Lower leg skin (tissue), 4 donors: ENCODE measurements at regions not wholly inside any gene's neighbourhood (a gene's known extent, or its start where the extent isn't known, plus 50 kb on each side); places are given as distances from the start of the nearest gene placed in this dataset.
"Not testable (repeated sequence)": the region's sequence is repeated elsewhere in the genome, so short reads cannot be mapped to it uniquely, and the experiment has no call there.

Source experiments
- DNase-seq, 2 donors: peaks; one replicate each; pipeline ENCODE4 v3.0.0-alpha.2; 2019; ENCODE audit warnings: low spot score in 2 of 2
- H3K4me3 ChIP-seq: fragments of 200-600 bp; sonication (generic); 2 replicates; pipeline ENCODE4 v1.5.1; 2017; ENCODE audit warnings: mild to moderate bottlenecking, low read depth; ENCODE audit not compliant: poor library complexity, severe bottlenecking
- POLR2A ChIP-seq, 2 donors: fragments of 450-650 bp; IDR thresholded peaks; one replicate each; pipeline ENCODE4 v1.6.1; 2016 to 2017; ENCODE audit warnings: antibody characterized with exemption in 2 of 2, mild to moderate bottlenecking in 1 of 2, moderate library complexity in 1 of 2
- WGBS, 2 donors: methylation state at CpG; one replicate each; pipeline ENCODE4 v1.1.5; 2018; 5-methylcytosine and 5-hydroxymethylcytosine counted together
- intact Hi-C: fragments of 100-400 bp; cut with DNase I; formaldehyde crosslinking; loops from one replicate; pipeline ENCODE4 v1.15.0; 2023; ENCODE audit warnings: low total_unique reads
- TF ChIP-seq, protein P1 (sequence below), 3 donors: fragments of 450-650 bp; IDR thresholded peaks; one replicate each; pipeline ENCODE4 v1.5.1; 2016; ENCODE audit warnings: antibody characterized with exemption in 3 of 3, mild to moderate bottlenecking in 3 of 3, moderate library complexity in 2 of 3

DNA sequence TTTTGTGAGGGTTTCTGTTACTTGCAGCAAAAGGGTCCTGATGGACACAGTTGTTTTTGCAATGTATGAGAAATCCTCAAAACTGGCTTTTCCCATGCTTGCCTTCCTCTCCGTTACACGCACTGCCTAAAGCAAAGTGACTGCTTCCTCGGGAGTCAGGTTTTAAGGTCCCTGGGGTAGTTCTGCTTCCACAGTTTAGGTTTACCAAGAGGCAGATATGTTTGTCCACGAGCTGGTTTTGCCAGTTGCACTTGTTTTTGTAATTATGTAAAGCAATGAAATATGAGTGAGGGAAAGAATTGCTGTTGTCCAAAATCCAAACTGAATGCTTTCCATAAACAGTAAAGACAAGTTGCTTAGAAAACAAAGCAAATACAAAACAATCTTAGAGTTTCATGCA lies 290.7 kb upstream of the AMIGO2 start:
- no peak for DNase-seq
- 32 to 43% methylated on average over 4 of the region's 4 CpGs for WGBS, 2 donors

GRCh38 chr12:47369085-47369484 lies 289.3 kb upstream of the AMIGO2 start:
- 89 to 92% methylated on average over 4 of the region's 4 CpGs for WGBS, 2 donors
- intact Hi-C loops = no loop called here

More for the DNA sequence above, 290.7 kb upstream of the AMIGO2 start:
- no peak overlapping the region for H3K4me3 ChIP-seq
- TF ChIP-seq, protein P1, sequence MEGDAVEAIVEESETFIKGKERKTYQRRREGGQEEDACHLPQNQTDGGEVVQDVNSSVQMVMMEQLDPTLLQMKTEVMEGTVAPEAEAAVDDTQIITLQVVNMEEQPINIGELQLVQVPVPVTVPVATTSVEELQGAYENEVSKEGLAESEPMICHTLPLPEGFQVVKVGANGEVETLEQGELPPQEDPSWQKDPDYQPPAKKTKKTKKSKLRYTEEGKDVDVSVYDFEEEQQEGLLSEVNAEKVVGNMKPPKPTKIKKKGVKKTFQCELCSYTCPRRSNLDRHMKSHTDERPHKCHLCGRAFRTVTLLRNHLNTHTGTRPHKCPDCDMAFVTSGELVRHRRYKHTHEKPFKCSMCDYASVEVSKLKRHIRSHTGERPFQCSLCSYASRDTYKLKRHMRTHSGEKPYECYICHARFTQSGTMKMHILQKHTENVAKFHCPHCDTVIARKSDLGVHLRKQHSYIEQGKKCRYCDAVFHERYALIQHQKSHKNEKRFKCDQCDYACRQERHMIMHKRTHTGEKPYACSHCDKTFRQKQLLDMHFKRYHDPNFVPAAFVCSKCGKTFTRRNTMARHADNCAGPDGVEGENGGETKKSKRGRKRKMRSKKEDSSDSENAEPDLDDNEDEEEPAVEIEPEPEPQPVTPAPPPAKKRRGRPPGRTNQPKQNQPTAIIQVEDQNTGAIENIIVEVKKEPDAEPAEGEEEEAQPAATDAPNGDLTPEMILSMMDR (IDR thresholded peaks at IDR 0.05) = no peak
- no peak for TF ChIP-seq POLR2A (IDR thresholded peaks at IDR 0.05)
- intact Hi-C loops = no loop called here

GRCh38 chr12:47367912-47368537 lies 288.3 kb upstream of the AMIGO2 start:
- 82 to 92% methylated on average over 6 of the region's 6 CpGs for WGBS, 2 donors
- intact Hi-C loops = no loop called here
- no peak for DNase-seq
- no peak for TF ChIP-seq POLR2A (IDR thresholded peaks at IDR 0.05)
- TF ChIP-seq, protein P1 (IDR thresholded peaks at IDR 0.05) = no peak
- H3K4me3 ChIP-seq = no peak overlapping the region

More at GRCh38 chr12:47369085-47369484, 289.3 kb upstream of the AMIGO2 start:
- H3K4me3 ChIP-seq = no peak overlapping the region
- no peak for DNase-seq
- TF ChIP-seq, protein P1 (IDR thresholded peaks at IDR 0.05) = no peak

GRCh38 chr12:47366579-47366978 lies 286.8 kb upstream of the AMIGO2 start:
- H3K4me3 ChIP-seq = no peak overlapping the region
- no peak for TF ChIP-seq POLR2A (IDR thresholded peaks at IDR 0.05)
- TF ChIP-seq, protein P1 (IDR thresholded peaks at IDR 0.05) = no peak
- WGBS, 2 donors = 94% methylated on average over 2 of the region's 2 CpGs
- DNase-seq = no peak
- intact Hi-C loops = no loop called here

DNA sequence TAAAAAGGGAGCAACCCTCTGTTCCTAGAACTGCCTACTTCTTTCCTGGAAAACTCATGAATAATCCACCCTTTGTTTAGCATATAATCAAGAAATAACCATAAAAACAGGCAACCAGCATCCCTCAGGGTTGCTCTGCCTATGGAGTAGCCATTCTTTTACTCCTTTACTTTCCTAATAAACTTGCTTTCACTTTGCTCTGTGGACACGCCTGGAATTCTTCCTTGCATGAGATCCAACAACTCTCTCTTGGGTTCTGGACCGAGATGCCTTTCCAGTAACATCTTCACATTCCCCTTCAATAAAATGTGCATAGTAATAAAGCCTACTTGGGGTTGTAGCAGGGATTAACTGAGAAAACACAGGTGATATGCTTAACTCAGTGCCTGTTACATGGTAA lies 286.4 kb upstream of the AMIGO2 start:
- WGBS, 2 donors = 48 to 53% methylated on average over 2 of the region's 2 CpGs
- DNase-seq = no peak
- intact Hi-C loops = no loop called here
- H3K4me3 ChIP-seq = no peak overlapping the region
- TF ChIP-seq POLR2A (IDR thresholded peaks at IDR 0.05) = no peak
- TF ChIP-seq, protein P1 (IDR thresholded peaks at IDR 0.05) = no peak

GRCh38 chr12:47365443-47366076 lies 285.8 kb upstream of the AMIGO2 start:
- H3K4me3 ChIP-seq, intact Hi-C loops, DNase-seq: not testable (repeated sequence)
- WGBS, 2 donors = 84 to 87% methylated on average over 7 of the region's 7 CpGs
